Thyroid gland (tissue), 4 donors: ENCODE measurements at regions not wholly inside any gene's neighbourhood (a gene's known extent, or its start where the extent isn't known, plus 50 kb on each side); places are given as distances from the start of the nearest gene placed in this dataset.

ENCODE experiments used
- POLR2A ChIP-seq, 2 donors: fragments of 450-650 bp; IDR thresholded peaks; one replicate each; pipeline ENCODE4 v1.6.1; 2017; ENCODE audit warnings: antibody characterized with exemption in 2 of 2, mild to moderate bottlenecking in 2 of 2, moderate library complexity in 1 of 2
- TF ChIP-seq, protein P1 (sequence below), 6 experiments: fragments of 200-600 bp in 3 of 6; fragments of 450-650 bp in 3 of 6; sonication (generic) in 3 of 6; IDR thresholded peaks; one replicate each; pipeline ENCODE4 v1.5.1; 2016 to 2019; ENCODE audit warnings: antibody characterized with exemption in 6 of 6, mild to moderate bottlenecking in 2 of 6, inconsistent platforms in 1 of 6, moderate library complexity in 1 of 6

DNA sequence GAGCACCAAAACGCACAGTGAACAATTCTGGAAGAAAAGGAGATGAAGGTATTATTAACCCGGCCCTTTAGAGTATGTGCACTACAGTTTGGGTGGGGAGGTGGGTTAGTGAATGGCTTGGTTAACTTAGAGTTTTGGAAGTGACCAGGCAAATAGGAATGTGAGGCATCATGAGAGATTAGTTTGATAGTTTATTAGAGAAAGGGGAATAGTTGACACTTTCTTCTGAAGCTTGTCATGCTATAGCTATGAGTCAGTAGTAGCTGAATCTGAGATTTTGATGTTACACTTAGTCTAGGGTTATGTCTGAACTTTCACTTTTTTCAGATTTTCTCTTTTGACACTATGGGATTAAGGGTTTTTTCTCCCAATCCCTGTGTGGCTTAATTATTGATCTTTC lies 567.2 kb downstream of the SNAPC1 start:
- TF ChIP-seq, protein P1, sequence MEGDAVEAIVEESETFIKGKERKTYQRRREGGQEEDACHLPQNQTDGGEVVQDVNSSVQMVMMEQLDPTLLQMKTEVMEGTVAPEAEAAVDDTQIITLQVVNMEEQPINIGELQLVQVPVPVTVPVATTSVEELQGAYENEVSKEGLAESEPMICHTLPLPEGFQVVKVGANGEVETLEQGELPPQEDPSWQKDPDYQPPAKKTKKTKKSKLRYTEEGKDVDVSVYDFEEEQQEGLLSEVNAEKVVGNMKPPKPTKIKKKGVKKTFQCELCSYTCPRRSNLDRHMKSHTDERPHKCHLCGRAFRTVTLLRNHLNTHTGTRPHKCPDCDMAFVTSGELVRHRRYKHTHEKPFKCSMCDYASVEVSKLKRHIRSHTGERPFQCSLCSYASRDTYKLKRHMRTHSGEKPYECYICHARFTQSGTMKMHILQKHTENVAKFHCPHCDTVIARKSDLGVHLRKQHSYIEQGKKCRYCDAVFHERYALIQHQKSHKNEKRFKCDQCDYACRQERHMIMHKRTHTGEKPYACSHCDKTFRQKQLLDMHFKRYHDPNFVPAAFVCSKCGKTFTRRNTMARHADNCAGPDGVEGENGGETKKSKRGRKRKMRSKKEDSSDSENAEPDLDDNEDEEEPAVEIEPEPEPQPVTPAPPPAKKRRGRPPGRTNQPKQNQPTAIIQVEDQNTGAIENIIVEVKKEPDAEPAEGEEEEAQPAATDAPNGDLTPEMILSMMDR (IDR thresholded peaks at IDR 0.05), result no peak
- no peak for TF ChIP-seq POLR2A (IDR thresholded peaks at IDR 0.05)
